ENCODE measurements at regions not wholly inside any gene's neighbourhood (a gene's known extent, or its start where the extent isn't known, plus 50 kb on each side); places are given as distances from the start of the nearest gene placed in this dataset.

DNA sequence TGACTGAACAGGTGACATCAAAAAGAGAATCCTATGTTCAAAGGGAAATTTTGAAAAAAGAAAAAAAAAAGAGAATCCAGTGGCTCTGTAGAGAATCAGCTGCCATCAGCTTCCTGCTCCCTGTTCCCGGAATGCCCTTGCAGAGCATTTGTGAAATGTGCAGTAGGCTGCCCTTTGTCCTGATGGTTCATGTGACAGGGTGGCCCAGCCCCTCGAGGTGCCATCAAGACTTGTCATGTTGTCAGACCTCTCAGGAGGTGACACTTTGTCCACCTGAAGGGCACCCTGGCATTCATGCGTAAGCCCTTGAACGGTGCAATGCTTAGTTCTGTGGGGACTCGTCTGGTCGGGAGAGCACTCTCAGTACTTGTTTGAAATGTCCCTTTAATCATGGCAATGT lies 71.4 kb downstream of the CLDN34 start:
- H3K4me3 ChIP-seq (ENCODE audit: low read length): no peak overlapping the region
- peaks cover 18% of the 10 kb centered on the region for H3K4me1 ChIP-seq (ENCODE audit: control insufficient read depth, low read depth, low read length)
- no peak overlapping the region for H3K9ac ChIP-seq (ENCODE audit: low read length)
- no peak overlapping the region for H3K27ac ChIP-seq (ENCODE audit: low read length)
- H3K36me3 ChIP-seq (ENCODE audit: control insufficient read depth, low read depth, low read length): no peaks in the 10 kb centered on the region
- no peaks in the 10 kb centered on the region for H3K27me3 ChIP-seq (ENCODE audit: control insufficient read depth, insufficient read depth, low read length)
- H3K9me3 ChIP-seq (ENCODE audit: control insufficient read depth, low read depth, low read length): no peaks in the 10 kb centered on the region

DNA sequence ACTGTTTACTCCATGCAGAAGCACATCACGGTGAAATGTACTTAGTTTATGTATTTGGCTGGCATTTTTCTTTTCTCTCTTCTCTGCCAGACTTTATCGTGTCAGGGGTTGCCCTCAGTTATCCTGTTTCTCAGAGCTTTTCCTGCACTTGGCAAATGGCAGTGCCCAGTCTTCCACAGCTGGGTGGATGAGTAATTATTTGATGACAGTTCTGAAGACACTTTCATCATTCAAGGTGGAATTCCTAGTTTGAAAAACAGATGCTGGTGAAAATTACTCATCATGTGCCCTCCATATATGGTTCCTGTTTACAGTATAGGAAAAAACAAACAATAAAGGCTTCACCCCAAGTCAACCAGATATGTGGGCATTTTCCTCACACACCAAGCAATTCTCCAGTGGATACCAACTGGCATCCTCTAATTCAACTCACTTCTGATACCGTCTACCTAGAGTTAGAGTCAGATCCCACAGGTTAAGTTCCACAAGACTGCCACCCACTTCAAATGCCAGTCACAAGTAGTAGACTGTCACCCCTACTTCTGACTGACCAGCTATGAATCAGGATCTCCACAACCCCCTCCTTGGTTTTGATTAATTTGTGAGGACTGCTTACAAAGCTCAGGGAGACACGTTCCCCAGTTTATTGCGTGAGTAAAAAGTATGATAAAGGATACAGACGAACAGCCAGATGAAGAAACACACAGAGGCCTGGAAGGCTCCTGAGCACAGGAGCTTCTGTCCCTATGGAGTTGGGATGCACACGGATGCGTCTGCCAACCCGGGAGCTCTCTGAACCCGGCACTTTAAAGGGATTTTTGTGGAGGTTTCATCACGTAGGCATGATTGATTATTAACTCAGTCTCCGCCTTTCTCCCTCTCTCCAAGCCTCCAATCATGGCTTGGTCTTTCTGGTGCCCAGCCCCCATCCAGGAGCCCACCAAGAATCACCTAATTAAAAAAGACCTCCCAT lies 72.9 kb downstream of the CLDN34 start:
- no peaks in the 10 kb centered on the region for H3K9me3 ChIP-seq (ENCODE audit: control insufficient read depth, low read depth, low read length)
- H3K27ac ChIP-seq (ENCODE audit: low read length): peak overlapping the region; percentile 2
- peak overlapping the region; percentile 26 for H3K4me3 ChIP-seq (ENCODE audit: low read length)
- H3K36me3 ChIP-seq (ENCODE audit: control insufficient read depth, low read depth, low read length): no peaks in the 10 kb centered on the region
- H3K9ac ChIP-seq (ENCODE audit: low read length): no peak overlapping the region
- H3K4me1 ChIP-seq (ENCODE audit: control insufficient read depth, low read depth, low read length): peaks cover 18% of the 10 kb centered on the region
- H3K27me3 ChIP-seq (ENCODE audit: control insufficient read depth, insufficient read depth, low read length): no peaks in the 10 kb centered on the region

DNA sequence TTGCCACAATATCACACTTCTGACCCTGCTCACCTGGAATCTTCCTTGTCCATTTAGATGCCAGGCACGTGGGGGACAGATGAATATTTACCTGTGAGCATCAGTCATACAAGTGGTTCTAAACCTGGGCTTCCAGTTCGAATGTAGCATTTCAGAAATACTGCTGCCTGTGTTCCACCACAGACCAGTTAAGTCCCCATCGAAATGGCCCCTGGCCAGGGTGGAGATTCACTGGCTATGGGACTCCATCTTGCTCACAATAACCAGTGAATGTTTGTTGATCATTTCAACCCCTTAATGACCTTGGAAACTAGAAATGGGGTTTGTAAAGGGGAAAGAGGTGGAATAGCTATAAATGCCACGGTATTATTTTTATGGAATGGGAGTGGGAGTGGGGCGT lies 73.8 kb downstream of the CLDN34 start:
- H3K27me3 ChIP-seq (ENCODE audit: control insufficient read depth, insufficient read depth, low read length): no peaks in the 10 kb centered on the region
- peaks cover 18% of the 10 kb centered on the region for H3K4me1 ChIP-seq (ENCODE audit: control insufficient read depth, low read depth, low read length)

DNA sequence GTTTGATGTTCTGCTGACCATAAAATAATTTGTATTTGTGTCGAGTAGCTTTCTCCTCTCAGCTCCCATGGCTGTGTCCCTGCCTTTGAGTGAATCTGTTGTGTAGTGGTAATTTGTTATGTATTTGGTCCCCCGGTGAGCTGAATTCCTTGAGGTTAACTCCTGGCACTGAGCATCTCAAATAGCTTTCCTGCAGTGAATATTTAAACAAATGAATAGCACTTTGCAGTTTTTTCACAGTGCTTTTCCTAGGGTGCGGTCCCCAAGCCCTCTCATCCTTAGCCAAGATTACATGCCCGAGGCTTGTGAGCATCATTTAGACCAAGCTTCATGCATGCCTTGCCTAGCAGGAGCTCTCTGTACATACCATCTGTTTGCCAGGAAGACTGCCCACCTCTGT lies 74.2 kb downstream of the CLDN34 start:
- Histone ChIP-seq H3K36me3 (ENCODE audit: control insufficient read depth, low read depth, low read length) (no peaks in the 10 kb centered on the region), H3K9me3 (ENCODE audit: control insufficient read depth, low read depth, low read length) (no peaks in the 10 kb centered on the region), H3K4me1 (ENCODE audit: control insufficient read depth, low read depth, low read length) (peaks cover 18% of the 10 kb centered on the region), H3K27me3 (ENCODE audit: control insufficient read depth, insufficient read depth, low read length) (no peaks in the 10 kb centered on the region), H3K9ac (ENCODE audit: low read length) (peak overlapping the region; percentile 6), H3K27ac (ENCODE audit: low read length) (peak overlapping the region; percentile 42), H3K4me3 (ENCODE audit: low read length) (peak overlapping the region; percentile 26)

More for the DNA sequence above, 73.8 kb downstream of the CLDN34 start:
- Histone ChIP-seq H3K27ac (ENCODE audit: low read length) (peak overlapping the region; percentile 42), H3K4me3 (ENCODE audit: low read length) (peak overlapping the region; percentile 26), H3K36me3 (ENCODE audit: control insufficient read depth, low read depth, low read length) (no peaks in the 10 kb centered on the region), H3K9ac (ENCODE audit: low read length) (peak overlapping the region; percentile 6), H3K9me3 (ENCODE audit: control insufficient read depth, low read depth, low read length) (no peaks in the 10 kb centered on the region)

DNA sequence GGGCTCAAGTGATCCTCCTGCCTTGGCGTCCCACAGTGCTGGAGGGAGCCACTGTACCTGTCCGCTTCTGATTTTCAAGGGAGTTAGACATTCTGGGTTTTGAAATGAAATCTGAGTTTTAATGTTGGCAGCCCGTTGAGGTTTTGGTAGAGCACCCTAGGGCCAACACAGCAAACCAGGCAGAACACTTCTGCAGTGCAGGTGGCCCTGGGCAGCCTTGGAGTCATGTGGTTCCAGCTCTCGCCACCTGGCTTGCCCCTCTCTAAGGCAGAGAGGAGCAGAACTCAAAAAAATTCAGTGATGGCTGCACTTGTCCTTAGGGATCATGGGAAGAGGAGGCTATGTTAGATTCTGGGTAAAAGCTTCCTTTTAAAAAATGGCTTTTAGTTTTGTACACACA lies 74.9 kb downstream of the CLDN34 start:
- no peaks in the 10 kb centered on the region for H3K9me3 ChIP-seq (ENCODE audit: control insufficient read depth, low read depth, low read length)
- H3K9ac ChIP-seq (ENCODE audit: low read length): no peak overlapping the region
- H3K27ac ChIP-seq (ENCODE audit: low read length): no peak overlapping the region
- no peak overlapping the region for H3K4me3 ChIP-seq (ENCODE audit: low read length)
- peaks cover 18% of the 10 kb centered on the region for H3K4me1 ChIP-seq (ENCODE audit: control insufficient read depth, low read depth, low read length)
- H3K27me3 ChIP-seq (ENCODE audit: control insufficient read depth, insufficient read depth, low read length): no peaks in the 10 kb centered on the region
- H3K36me3 ChIP-seq (ENCODE audit: control insufficient read depth, low read depth, low read length): no peaks in the 10 kb centered on the region

DNA sequence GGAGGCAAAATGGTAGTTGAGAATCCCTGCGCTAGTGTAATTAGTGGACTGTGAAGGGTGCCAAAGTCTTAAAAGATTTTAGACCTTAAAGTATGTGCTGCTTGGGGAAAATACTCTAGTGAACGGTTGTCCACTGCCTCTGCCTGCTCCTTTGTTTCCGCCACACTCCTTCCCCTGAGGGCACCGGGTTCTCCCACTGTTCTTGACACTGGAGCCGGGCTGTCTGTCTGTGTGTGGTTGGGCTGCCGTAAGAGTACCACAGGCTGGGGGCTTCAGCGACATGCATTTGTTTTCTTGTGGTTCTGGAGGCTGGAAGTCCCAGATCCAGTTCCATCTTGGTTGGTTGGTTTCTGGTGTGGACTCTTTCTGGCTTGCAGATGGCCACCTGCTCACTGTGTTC lies 76.2 kb downstream of the CLDN34 start:
- Histone ChIP-seq H3K9ac (ENCODE audit: low read length) (no peak overlapping the region), H3K9me3 (ENCODE audit: control insufficient read depth, low read depth, low read length) (no peaks in the 10 kb centered on the region), H3K4me3 (ENCODE audit: low read length) (no peak overlapping the region), H3K4me1 (ENCODE audit: control insufficient read depth, low read depth, low read length) (peaks cover 30% of the 10 kb centered on the region), H3K36me3 (ENCODE audit: control insufficient read depth, low read depth, low read length) (no peaks in the 10 kb centered on the region), H3K27me3 (ENCODE audit: control insufficient read depth, insufficient read depth, low read length) (no peaks in the 10 kb centered on the region), H3K27ac (ENCODE audit: low read length) (no peak overlapping the region)

DNA sequence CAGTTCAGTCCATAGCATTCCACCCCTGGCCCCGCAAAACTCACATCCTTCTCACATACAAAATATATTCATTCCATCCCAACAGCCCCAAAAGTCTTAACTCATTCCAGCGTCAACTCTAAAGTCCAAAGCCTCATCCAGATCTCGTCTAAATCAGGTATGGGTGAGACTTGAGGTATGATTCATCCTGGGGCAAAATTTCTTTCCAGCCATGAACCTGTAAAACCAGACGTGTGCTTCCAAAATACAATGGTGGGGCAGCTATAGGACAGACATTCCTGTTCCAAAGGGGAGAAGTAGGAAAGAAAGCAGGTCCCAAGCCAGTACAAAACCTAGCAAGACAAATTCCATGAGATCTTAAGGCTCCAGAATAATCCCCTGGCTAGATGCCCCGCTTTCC lies 76.9 kb downstream of the CLDN34 start:
- Histone ChIP-seq H3K9me3 (ENCODE audit: control insufficient read depth, low read depth, low read length) (no peaks in the 10 kb centered on the region), H3K9ac (ENCODE audit: low read length) (no peak overlapping the region), H3K4me3 (ENCODE audit: low read length) (no peak overlapping the region), H3K4me1 (ENCODE audit: control insufficient read depth, low read depth, low read length) (peaks cover 35% of the 10 kb centered on the region), H3K36me3 (ENCODE audit: control insufficient read depth, low read depth, low read length) (no peaks in the 10 kb centered on the region), H3K27me3 (ENCODE audit: control insufficient read depth, insufficient read depth, low read length) (no peaks in the 10 kb centered on the region), H3K27ac (ENCODE audit: low read length) (no peak overlapping the region)

DNA sequence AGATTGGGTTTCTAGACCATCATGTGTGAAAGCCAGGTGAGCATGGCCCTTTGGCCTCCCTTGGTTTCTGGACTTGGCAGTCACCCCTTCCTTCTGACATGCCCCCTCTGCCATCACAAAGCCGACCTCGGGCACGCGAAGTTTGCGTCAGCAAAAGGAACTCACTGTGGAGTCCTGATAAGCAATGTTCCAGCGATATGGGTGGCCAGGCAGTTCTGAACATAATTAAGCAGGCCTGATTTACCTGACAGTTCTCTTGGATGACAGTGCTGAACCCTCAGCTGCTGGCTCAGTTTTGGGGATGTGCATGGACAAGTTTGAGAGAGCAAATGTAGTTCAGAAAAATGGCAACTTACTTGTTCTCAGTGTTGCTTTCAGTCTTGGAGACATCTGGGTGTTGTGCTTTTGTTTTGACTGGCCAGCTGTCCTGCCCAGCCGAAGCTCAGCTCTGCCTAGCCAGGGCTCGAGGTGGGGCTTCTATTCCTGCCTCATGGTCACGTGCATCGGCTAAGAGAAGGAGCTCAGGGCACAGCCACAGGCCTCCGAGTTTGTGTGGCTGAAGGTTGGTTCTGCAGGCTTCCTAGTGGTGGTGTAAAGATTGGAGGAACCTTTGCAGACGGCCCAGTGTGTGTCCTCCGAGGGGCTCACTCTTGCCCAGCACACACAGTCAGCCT lies 78.3 kb downstream of the CLDN34 start:
- Histone ChIP-seq H3K9me3 (ENCODE audit: control insufficient read depth, low read depth, low read length) (no peaks in the 10 kb centered on the region), H3K27ac (ENCODE audit: low read length) (no peak overlapping the region), H3K4me1 (ENCODE audit: control insufficient read depth, low read depth, low read length) (peaks cover 39% of the 10 kb centered on the region), H3K9ac (ENCODE audit: low read length) (no peak overlapping the region), H3K27me3 (ENCODE audit: control insufficient read depth, insufficient read depth, low read length) (no peaks in the 10 kb centered on the region), H3K4me3 (ENCODE audit: low read length) (no peak overlapping the region), H3K36me3 (ENCODE audit: control insufficient read depth, low read depth, low read length) (no peaks in the 10 kb centered on the region)

DNA sequence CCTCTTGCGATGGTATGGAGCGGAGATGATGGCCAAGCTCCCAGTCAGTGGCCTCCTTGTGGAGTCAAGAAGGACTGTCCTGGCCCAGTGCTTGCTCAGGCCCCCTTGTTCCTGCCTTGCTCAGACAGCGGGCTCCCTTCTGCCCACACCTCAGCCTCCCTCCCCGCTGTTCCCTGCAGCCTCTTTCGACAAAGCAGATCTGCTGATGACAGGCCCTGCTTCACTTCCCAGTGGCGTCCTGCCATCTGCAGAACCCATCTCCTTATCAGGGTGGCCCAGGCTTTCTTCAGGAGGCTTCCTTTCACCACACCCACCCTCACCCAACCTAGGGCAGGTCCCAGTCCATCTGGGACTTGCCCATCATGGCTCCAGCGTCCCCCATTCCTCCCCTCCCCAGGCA lies 80.0 kb downstream of the CLDN34 start:
- H3K36me3 ChIP-seq (ENCODE audit: control insufficient read depth, low read depth, low read length): no peaks in the 10 kb centered on the region
- no peak overlapping the region for H3K27ac ChIP-seq (ENCODE audit: low read length)
- no peak overlapping the region for H3K4me3 ChIP-seq (ENCODE audit: low read length)
- H3K27me3 ChIP-seq (ENCODE audit: control insufficient read depth, insufficient read depth, low read length): no peaks in the 10 kb centered on the region
- no peak overlapping the region for H3K9ac ChIP-seq (ENCODE audit: low read length)
- no peaks in the 10 kb centered on the region for H3K9me3 ChIP-seq (ENCODE audit: control insufficient read depth, low read depth, low read length)
- peaks cover 46% of the 10 kb centered on the region for H3K4me1 ChIP-seq (ENCODE audit: control insufficient read depth, low read depth, low read length)

DNA sequence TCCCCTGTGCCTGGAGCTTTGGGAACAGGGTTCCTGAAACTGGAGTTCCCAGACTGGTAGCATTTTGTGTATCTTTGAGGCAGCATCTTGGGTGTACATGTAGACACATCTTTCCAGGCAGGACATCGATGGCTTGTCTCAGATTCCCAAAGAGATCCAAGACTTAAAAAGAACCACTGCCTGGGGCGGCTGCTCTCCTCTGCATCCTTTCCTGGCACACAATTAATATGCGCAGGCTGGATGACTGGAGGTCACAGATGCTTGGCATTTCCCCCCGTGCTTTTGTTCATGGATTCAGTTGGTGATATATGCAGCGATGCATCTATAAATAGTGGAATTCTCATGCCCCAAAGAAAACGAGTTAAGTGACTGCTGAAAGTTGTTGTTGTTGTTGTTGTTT lies 80.5 kb downstream of the CLDN34 start:
- Histone ChIP-seq H3K4me3 (ENCODE audit: low read length) (no peak overlapping the region), H3K9me3 (ENCODE audit: control insufficient read depth, low read depth, low read length) (no peaks in the 10 kb centered on the region), H3K9ac (ENCODE audit: low read length) (no peak overlapping the region), H3K27ac (ENCODE audit: low read length) (no peak overlapping the region), H3K27me3 (ENCODE audit: control insufficient read depth, insufficient read depth, low read length) (no peaks in the 10 kb centered on the region), H3K4me1 (ENCODE audit: control insufficient read depth, low read depth, low read length) (peaks cover 47% of the 10 kb centered on the region), H3K36me3 (ENCODE audit: control insufficient read depth, low read depth, low read length) (no peaks in the 10 kb centered on the region)

DNA sequence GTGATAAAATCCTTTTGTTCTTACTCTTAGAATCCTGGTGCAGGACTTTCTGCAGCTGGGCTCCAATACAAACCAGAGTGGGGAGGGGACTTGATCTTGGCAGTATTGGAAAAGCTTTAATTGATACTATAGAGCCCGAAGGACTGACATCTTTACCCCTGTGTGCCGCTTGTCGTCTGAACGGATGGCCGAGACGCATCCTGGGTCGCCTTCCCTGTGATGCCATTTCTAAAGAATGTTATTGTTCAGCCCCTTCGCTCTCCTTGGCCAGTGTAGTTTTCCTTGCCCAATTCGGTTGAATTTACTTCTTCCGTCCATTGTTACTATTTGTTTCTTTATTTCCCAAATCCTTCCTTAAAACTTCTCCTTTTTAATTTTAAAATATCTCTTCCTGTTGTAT lies 80.9 kb downstream of the CLDN34 start:
- Histone ChIP-seq H3K4me3 (ENCODE audit: low read length) (no peak overlapping the region), H3K27me3 (ENCODE audit: control insufficient read depth, insufficient read depth, low read length) (no peaks in the 10 kb centered on the region), H3K4me1 (ENCODE audit: control insufficient read depth, low read depth, low read length) (peaks cover 47% of the 10 kb centered on the region), H3K36me3 (ENCODE audit: control insufficient read depth, low read depth, low read length) (no peaks in the 10 kb centered on the region), H3K9me3 (ENCODE audit: control insufficient read depth, low read depth, low read length) (no peaks in the 10 kb centered on the region), H3K27ac (ENCODE audit: low read length) (no peak overlapping the region), H3K9ac (ENCODE audit: low read length) (no peak overlapping the region)

All from iPS-18a (cell line).